RWPE2 (cell line): ENCODE measurements at regions not wholly inside any gene's neighbourhood (a gene's known extent, or its start where the extent isn't known, plus 50 kb on each side); places are given as distances from the start of the nearest gene placed in this dataset.

ENCODE experiments used
- ATAC-seq: fragments of 200-7000 bp; cut with Tn5 transposase; 3 replicates; pipeline ENCODE4 v1.9.1; 2021; ENCODE audit warnings: low read depth
- DNase-seq: peaks from one replicate; pipeline ENCODE4 v3.0.0-alpha.2; 2020; ENCODE audit warnings: low spot score
- H3K27ac ChIP-seq: fragments of 450-650 bp; 2 replicates; pipeline ENCODE4 v1.5.1; 2017; ENCODE audit warnings: mild to moderate bottlenecking; ENCODE audit not compliant: poor library complexity, severe bottlenecking
- H3K27me3 ChIP-seq: fragments of 250-450 bp; sonication (Bioruptor Pico); 2 replicates; pipeline ENCODE4 v1.5.1; 2021; ENCODE audit warnings: mild to moderate bottlenecking, moderate library complexity; ENCODE audit not compliant: insufficient read depth, poor library complexity, severe bottlenecking
- H3K36me3 ChIP-seq: fragments of 250-450 bp; sonication (Bioruptor Pico); 2 replicates; pipeline ENCODE4 v1.5.1; 2020; ENCODE audit warnings: low read depth, mild to moderate bottlenecking, moderate library complexity
- H3K4me1 ChIP-seq: fragments of 250-450 bp; sonication (Bioruptor Pico); 2 replicates; pipeline ENCODE4 v1.5.1; 2021; ENCODE audit warnings: mild to moderate bottlenecking, moderate library complexity; ENCODE audit not compliant: insufficient read depth, poor library complexity, severe bottlenecking
- H3K4me3 ChIP-seq: fragments of 250-450 bp; sonication (Bioruptor Pico); 2 replicates; pipeline ENCODE4 v1.5.1; 2021; ENCODE audit warnings: mild to moderate bottlenecking, moderate library complexity; ENCODE audit not compliant: severe bottlenecking
- H3K9me3 ChIP-seq: fragments of 250-450 bp; sonication (Bioruptor Pico); 2 replicates; pipeline ENCODE4 v1.5.1; 2021; ENCODE audit warnings: mild to moderate bottlenecking, moderate library complexity; ENCODE audit not compliant: severe bottlenecking
- TF ChIP-seq, protein P1 (sequence below): fragments of 450-650 bp; IDR thresholded peaks from one replicate; pipeline ENCODE4 v1.5.1; 2017; ENCODE audit warnings: mild to moderate bottlenecking, moderate library complexity; ENCODE audit not compliant: poor library complexity, severe bottlenecking

DNA sequence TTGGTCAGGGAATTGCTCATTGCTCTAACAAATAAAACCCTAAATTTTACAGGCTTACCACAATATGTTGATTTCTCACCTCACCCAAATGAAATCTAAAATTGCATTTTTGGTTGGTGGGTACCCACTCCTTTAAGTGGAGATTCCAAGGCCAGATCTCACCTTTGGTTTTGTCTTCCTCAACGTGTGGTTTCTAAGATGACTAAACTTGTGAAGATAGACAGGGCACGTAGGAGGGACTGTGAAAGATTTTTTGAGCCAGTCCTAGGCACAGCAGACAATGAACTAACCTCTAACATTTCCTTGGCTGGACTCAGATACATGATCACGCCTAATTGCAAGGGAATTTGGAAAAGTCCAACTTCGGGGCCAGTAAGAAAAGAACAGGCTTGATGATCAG is 1003.9 kb downstream of the FLRT2 start:
- Histone ChIP-seq H3K4me1 (no peaks in the 10 kb centered on the region), H3K27me3 (peaks cover 3% of the 10 kb centered on the region), H3K9me3 (no peaks in the 10 kb centered on the region), H3K4me3 (no peak overlapping the region), H3K27ac (no peak overlapping the region), H3K36me3 (no peaks in the 10 kb centered on the region)
- TF ChIP-seq, protein P1, sequence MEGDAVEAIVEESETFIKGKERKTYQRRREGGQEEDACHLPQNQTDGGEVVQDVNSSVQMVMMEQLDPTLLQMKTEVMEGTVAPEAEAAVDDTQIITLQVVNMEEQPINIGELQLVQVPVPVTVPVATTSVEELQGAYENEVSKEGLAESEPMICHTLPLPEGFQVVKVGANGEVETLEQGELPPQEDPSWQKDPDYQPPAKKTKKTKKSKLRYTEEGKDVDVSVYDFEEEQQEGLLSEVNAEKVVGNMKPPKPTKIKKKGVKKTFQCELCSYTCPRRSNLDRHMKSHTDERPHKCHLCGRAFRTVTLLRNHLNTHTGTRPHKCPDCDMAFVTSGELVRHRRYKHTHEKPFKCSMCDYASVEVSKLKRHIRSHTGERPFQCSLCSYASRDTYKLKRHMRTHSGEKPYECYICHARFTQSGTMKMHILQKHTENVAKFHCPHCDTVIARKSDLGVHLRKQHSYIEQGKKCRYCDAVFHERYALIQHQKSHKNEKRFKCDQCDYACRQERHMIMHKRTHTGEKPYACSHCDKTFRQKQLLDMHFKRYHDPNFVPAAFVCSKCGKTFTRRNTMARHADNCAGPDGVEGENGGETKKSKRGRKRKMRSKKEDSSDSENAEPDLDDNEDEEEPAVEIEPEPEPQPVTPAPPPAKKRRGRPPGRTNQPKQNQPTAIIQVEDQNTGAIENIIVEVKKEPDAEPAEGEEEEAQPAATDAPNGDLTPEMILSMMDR, result no peak
- ATAC-seq (no peak), DNase-seq (no peak)

DNA sequence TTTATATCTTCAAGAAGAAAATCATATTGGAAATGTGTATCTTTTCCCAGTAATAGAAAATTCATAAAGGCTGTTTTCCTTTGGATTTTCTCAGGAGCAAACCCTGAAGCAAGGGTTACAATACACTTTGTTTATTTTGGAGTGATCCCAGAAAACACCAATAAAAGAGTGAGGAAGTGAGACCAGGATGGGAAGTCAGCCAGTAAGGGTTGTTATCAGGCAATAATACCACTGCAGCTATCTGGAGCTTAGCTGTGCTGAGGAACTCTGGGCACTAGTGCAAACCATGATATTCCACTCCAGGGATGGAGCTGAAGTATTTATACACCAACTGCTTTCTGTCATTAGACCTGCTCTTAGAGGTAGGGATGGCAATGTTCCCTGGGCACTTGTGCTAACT is 1002.3 kb downstream of the FLRT2 start:
- DNase-seq (no peak), ATAC-seq (peak; percentile 61)

GRCh38 chr14:86530457-86530856 is 1000.5 kb downstream of the FLRT2 start:
- no peak overlapping the region for H3K4me3 ChIP-seq
- TF ChIP-seq, protein P1, result no peak
- H3K27me3 ChIP-seq, result peaks cover 3% of the 10 kb centered on the region
- H3K36me3 ChIP-seq, result no peaks in the 10 kb centered on the region
- no peak for DNase-seq
- no peaks in the 10 kb centered on the region for H3K4me1 ChIP-seq
- no peak overlapping the region for H3K27ac ChIP-seq
- ATAC-seq, result no peak
- no peaks in the 10 kb centered on the region for H3K9me3 ChIP-seq

More for the DNA sequence above, 1002.3 kb downstream of the FLRT2 start:
- Histone ChIP-seq H3K4me1 (no peaks in the 10 kb centered on the region), H3K27me3 (peaks cover 3% of the 10 kb centered on the region), H3K27ac (no peak overlapping the region), H3K36me3 (no peaks in the 10 kb centered on the region), H3K4me3 (no peak overlapping the region), H3K9me3 (no peaks in the 10 kb centered on the region)
- TF ChIP-seq, protein P1, result no peak

GRCh38 chr14:86527312-86527711 is 997.4 kb downstream of the FLRT2 start:
- TF ChIP-seq, protein P1, result no peak
- Histone ChIP-seq H3K9me3 (no peaks in the 10 kb centered on the region), H3K4me1 (no peaks in the 10 kb centered on the region), H3K27ac (no peak overlapping the region), H3K4me3 (no peak overlapping the region), H3K36me3 (no peaks in the 10 kb centered on the region), H3K27me3 (peaks cover 7% of the 10 kb centered on the region)
- ATAC-seq (peak; percentile 74; the same call in 2 of the 3 replicates), DNase-seq (no peak)

GRCh38 chr14:86525673-86526072 is 995.7 kb downstream of the FLRT2 start:
- no peaks in the 10 kb centered on the region for H3K9me3 ChIP-seq
- TF ChIP-seq, protein P1, result no peak
- no peak overlapping the region for H3K27ac ChIP-seq
- ATAC-seq (no peak), DNase-seq (no peak)
- H3K36me3 ChIP-seq, result no peaks in the 10 kb centered on the region
- H3K27me3 ChIP-seq, result peaks cover 3% of the 10 kb centered on the region
- H3K4me3 ChIP-seq, result no peak overlapping the region
- H3K4me1 ChIP-seq, result no peaks in the 10 kb centered on the region
